ENCODE measurements at regions not wholly inside any gene's neighbourhood (a gene's known extent, or its start where the extent isn't known, plus 50 kb on each side); places are given as distances from the start of the nearest gene placed in this dataset.
"Not testable (repeated sequence)": the region's sequence is repeated elsewhere in the genome, so short reads cannot be mapped to it uniquely, and the experiment has no call there.

DNA sequence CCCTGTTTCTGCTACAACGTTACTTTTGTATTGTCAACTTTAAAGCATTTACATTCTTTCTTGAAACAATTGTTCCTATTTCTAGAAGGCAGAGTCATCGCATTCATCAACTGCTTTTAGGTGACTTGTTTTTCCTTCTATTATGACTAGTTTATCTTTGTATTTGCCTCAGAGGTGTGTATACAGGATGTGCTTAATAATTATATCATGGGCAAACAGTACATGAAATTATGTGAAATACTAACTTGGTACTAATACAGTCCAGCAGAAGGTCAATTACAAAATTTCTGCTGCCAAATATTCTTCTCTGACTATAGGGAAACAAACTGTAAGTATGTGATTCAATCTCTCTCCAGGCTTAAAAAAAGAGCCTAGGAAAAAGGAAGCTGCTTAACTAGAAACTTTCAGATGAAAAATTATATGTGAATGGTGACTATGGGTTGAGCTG lies 101.6 kb downstream of the C4BPA start:
- no peak for TF ChIP-seq EZH2 (IDR thresholded peaks at IDR 0.05; ENCODE audit: borderline replicate concordance, low read length)
- H3F3A ChIP-seq (ENCODE audit: insufficient read depth, low read length), result no peaks in the 10 kb centered on the region
- no peaks in the 10 kb centered on the region for H3K27me3 ChIP-seq (ENCODE audit: insufficient read depth, low read length)
- no peak overlapping the region for H3K27ac ChIP-seq (ENCODE audit: low read depth, low read length, poor library complexity, severe bottlenecking)
- no peak overlapping the region for H3K4me3 ChIP-seq (ENCODE audit: low read depth, low read length, poor library complexity, severe bottlenecking)
- no peaks in the 10 kb centered on the region for H3K36me3 ChIP-seq (ENCODE audit: insufficient read depth, low read length)
- no peak overlapping the region for H3K9ac ChIP-seq (ENCODE audit: low read length)
- no peak overlapping the region for H2AFZ ChIP-seq (ENCODE audit: low read length)
- H3K4me1 ChIP-seq (ENCODE audit: insufficient read depth, low read length, severe bottlenecking), result no peaks in the 10 kb centered on the region
- no peaks in the 10 kb centered on the region for H4K20me1 ChIP-seq (ENCODE audit: insufficient read depth, low read length)
- no peaks in the 10 kb centered on the region for H3K9me3 ChIP-seq (ENCODE audit: low read length)
- H3K9me2 ChIP-seq (ENCODE audit: low read depth, low read length), result no peaks in the 10 kb centered on the region
- H3K4me2 ChIP-seq (ENCODE audit: low read length), result no peak overlapping the region
- no peaks in the 10 kb centered on the region for H3K79me2 ChIP-seq (ENCODE audit: insufficient read depth, low read length)

DNA sequence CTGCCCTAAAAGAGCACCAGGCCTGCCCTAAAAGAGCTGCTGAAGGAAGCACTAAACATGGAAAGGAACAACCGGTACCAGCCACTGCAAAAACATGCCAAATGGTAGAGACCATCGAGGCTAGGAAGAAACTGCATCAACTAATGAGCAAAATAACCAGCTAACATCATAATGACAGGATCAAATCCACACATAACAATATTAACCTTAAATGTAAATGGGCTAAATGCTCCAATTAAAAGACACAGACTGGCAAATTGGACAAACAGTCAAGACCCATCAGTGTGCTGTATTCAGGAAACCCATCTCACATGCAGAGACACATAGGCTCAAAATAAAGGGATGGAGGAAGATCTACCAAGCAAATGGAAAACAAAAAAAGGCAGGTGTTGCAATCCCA lies 104.7 kb downstream of the C4BPA start:
- not testable (repeated sequence) for H3K9ac ChIP-seq (ENCODE audit: low read length); H3K4me3 ChIP-seq (ENCODE audit: low read depth, low read length, poor library complexity, severe bottlenecking); H2AFZ ChIP-seq (ENCODE audit: low read length); H3K9me2 ChIP-seq (ENCODE audit: low read depth, low read length); H3K4me1 ChIP-seq (ENCODE audit: insufficient read depth, low read length, severe bottlenecking); H3K9me3 ChIP-seq (ENCODE audit: low read length); H3K27me3 ChIP-seq (ENCODE audit: insufficient read depth, low read length); H4K20me1 ChIP-seq (ENCODE audit: insufficient read depth, low read length); H3K4me2 ChIP-seq (ENCODE audit: low read length); H3K27ac ChIP-seq (ENCODE audit: low read depth, low read length, poor library complexity, severe bottlenecking); H3K79me2 ChIP-seq (ENCODE audit: insufficient read depth, low read length); H3K36me3 ChIP-seq (ENCODE audit: insufficient read depth, low read length); H3F3A ChIP-seq (ENCODE audit: insufficient read depth, low read length)

DNA sequence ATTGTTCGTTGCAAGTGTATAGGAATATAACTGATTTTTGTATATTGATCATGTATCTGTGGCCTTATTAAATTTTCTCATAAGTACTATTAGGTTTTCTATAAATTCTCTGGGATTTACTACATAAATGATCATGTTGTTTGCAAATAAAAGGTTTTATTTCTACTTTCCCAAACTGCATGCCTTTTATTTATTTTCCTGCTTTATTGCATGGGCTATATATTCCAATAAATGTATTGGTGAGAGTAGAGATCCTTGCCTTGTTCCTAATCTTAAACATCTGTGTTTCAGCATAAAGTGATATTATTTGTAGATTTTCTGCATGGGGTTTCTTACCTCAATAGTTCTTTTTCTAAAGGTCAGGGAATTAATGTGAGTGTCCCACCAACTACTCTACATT lies 107.0 kb upstream of the CD55 start:
- Histone ChIP-seq H3K4me2 (ENCODE audit: low read length) (no peak overlapping the region), H3K27ac (ENCODE audit: low read depth, low read length, poor library complexity, severe bottlenecking) (no peak overlapping the region), H2AFZ (ENCODE audit: low read length) (no peak overlapping the region), H3K9me3 (ENCODE audit: low read length) (0 out of 2 replicates have a peak, but pooled peaks cover 2% of the 10 kb centered on the region), H3K9ac (ENCODE audit: low read length) (no peak overlapping the region), H3F3A (ENCODE audit: insufficient read depth, low read length) (no peaks in the 10 kb centered on the region), H3K9me2 (ENCODE audit: low read depth, low read length) (no peaks in the 10 kb centered on the region), H4K20me1 (ENCODE audit: insufficient read depth, low read length) (no peaks in the 10 kb centered on the region), H3K4me3 (ENCODE audit: low read depth, low read length, poor library complexity, severe bottlenecking) (no peak overlapping the region), H3K27me3 (ENCODE audit: insufficient read depth, low read length) (no peaks in the 10 kb centered on the region), H3K4me1 (ENCODE audit: insufficient read depth, low read length, severe bottlenecking) (no peaks in the 10 kb centered on the region), H3K36me3 (ENCODE audit: insufficient read depth, low read length) (no peaks in the 10 kb centered on the region), H3K79me2 (ENCODE audit: insufficient read depth, low read length) (no peaks in the 10 kb centered on the region)
- TF ChIP-seq, protein P1, sequence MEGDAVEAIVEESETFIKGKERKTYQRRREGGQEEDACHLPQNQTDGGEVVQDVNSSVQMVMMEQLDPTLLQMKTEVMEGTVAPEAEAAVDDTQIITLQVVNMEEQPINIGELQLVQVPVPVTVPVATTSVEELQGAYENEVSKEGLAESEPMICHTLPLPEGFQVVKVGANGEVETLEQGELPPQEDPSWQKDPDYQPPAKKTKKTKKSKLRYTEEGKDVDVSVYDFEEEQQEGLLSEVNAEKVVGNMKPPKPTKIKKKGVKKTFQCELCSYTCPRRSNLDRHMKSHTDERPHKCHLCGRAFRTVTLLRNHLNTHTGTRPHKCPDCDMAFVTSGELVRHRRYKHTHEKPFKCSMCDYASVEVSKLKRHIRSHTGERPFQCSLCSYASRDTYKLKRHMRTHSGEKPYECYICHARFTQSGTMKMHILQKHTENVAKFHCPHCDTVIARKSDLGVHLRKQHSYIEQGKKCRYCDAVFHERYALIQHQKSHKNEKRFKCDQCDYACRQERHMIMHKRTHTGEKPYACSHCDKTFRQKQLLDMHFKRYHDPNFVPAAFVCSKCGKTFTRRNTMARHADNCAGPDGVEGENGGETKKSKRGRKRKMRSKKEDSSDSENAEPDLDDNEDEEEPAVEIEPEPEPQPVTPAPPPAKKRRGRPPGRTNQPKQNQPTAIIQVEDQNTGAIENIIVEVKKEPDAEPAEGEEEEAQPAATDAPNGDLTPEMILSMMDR (IDR thresholded peaks at IDR 0.05; ENCODE audit: low read length), result no peak
- TF ChIP-seq EZH2 (IDR thresholded peaks at IDR 0.05; ENCODE audit: borderline replicate concordance, low read length), result no peak

DNA sequence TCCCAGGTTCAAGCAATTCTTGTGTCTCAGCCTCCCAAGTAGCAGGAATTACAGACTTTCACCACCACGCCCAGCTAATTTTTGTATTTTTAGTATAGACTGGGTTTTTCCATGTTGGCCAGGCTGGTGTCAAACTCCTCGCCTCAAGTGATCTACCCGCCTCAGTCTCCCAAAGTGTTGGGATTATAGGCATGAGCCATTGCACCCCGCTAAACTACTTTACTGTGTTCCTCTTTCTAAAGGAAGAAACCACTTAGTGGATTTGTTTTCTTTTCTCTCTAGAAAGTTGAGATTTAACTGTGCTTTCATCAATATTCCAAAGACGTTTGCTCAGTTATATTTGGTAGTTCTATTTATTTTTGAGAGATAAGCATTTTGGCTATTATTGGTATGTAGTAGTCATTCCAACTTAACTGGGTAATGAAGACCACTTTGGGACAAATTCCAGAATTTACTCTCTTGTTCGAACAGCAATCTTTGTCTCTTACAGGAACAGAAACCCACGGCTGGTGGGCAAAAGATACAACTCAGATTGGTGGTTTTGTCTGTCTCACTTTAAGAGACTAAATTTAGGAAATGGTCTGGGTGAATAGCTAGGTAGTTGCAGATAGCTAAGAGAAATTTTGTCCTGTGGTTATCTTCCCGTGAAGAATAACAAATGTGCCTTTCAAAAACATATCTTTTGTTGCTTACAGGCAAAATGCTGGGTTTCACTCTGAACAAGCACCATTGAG lies 103.5 kb upstream of the CD55 start:
- H3K4me1 ChIP-seq (ENCODE audit: insufficient read depth, low read length, severe bottlenecking), result no peaks in the 10 kb centered on the region
- H3K9me3 ChIP-seq (ENCODE audit: low read length), result 0 out of 2 replicates have a peak, but pooled peaks cover 2% of the 10 kb centered on the region
- H2AFZ ChIP-seq (ENCODE audit: low read length), result no peak overlapping the region
- no peak overlapping the region for H3K4me2 ChIP-seq (ENCODE audit: low read length)
- H3K27ac ChIP-seq (ENCODE audit: low read depth, low read length, poor library complexity, severe bottlenecking), result no peak overlapping the region
- no peaks in the 10 kb centered on the region for H3K27me3 ChIP-seq (ENCODE audit: insufficient read depth, low read length)
- H3K36me3 ChIP-seq (ENCODE audit: insufficient read depth, low read length), result no peaks in the 10 kb centered on the region
- no peak for TF ChIP-seq EZH2 (IDR thresholded peaks at IDR 0.05; ENCODE audit: borderline replicate concordance, low read length)
- TF ChIP-seq, protein P1 (IDR thresholded peaks at IDR 0.05; ENCODE audit: low read length), result no peak
- no peaks in the 10 kb centered on the region for H3F3A ChIP-seq (ENCODE audit: insufficient read depth, low read length)
- no peaks in the 10 kb centered on the region for H3K9me2 ChIP-seq (ENCODE audit: low read depth, low read length)
- no peak overlapping the region for H3K4me3 ChIP-seq (ENCODE audit: low read depth, low read length, poor library complexity, severe bottlenecking)
- H3K9ac ChIP-seq (ENCODE audit: low read length), result no peak overlapping the region
- no peaks in the 10 kb centered on the region for H3K79me2 ChIP-seq (ENCODE audit: insufficient read depth, low read length)
- no peaks in the 10 kb centered on the region for H4K20me1 ChIP-seq (ENCODE audit: insufficient read depth, low read length)

Measured in OCI-LY1 (cell line).